Osteoblast (primary cell): ENCODE measurements at regions not wholly inside any gene's neighbourhood (a gene's known extent, or its start where the extent isn't known, plus 50 kb on each side); places are given as distances from the start of the nearest gene placed in this dataset.

Experiments
- DNase-seq: peaks from one replicate; pipeline ENCODE4 v3.0.0; 2011; ENCODE audit warnings: low spot score, mixed read lengths; ENCODE audit not compliant: insufficient read length; ENCODE audit errors: missing footprints
- H2AFZ ChIP-seq: 2 replicates; pipeline ENCODE4 v1.6.0; 2011; ENCODE audit warnings: mild to moderate bottlenecking, low read length
- H3K27ac ChIP-seq: 2 replicates; pipeline ENCODE4 v1.5.1; 2011; ENCODE audit warnings: mild to moderate bottlenecking, low read depth, low read length, moderate library complexity
- H3K27me3 ChIP-seq: 2 replicates; pipeline ENCODE4 v1.6.0; 2012; ENCODE audit warnings: mild to moderate bottlenecking, control low read depth, inconsistent platforms, low read length, moderate library complexity; ENCODE audit not compliant: insufficient read depth
- H3K36me3 ChIP-seq: 2 replicates; pipeline ENCODE4 v1.5.1; 2011; ENCODE audit warnings: mild to moderate bottlenecking, low read length, control low read depth, moderate library complexity; ENCODE audit not compliant: insufficient read depth
- H3K4me1 ChIP-seq: 2 replicates; pipeline ENCODE4 v1.5.1; 2011; ENCODE audit warnings: mild to moderate bottlenecking, low read length, control low read depth, moderate library complexity; ENCODE audit not compliant: insufficient read depth
- H3K4me2 ChIP-seq: 2 replicates; pipeline ENCODE4 v1.6.0; 2011; ENCODE audit warnings: mild to moderate bottlenecking, low read length; ENCODE audit not compliant: insufficient read depth
- H3K4me3 ChIP-seq: fragments of 200-600 bp; sonication (generic); 3 replicates; pipeline ENCODE4 v1.5.1; 2012; ENCODE audit warnings: mild to moderate bottlenecking, low read length, inconsistent platforms; ENCODE audit not compliant: insufficient read depth
- H3K79me2 ChIP-seq: 2 replicates; pipeline ENCODE4 v1.6.0; 2012; ENCODE audit warnings: mild to moderate bottlenecking, low read length, control low read depth, inconsistent platforms; ENCODE audit not compliant: insufficient read depth
- H3K9me3 ChIP-seq: 2 replicates; pipeline ENCODE4 v1.5.1; 2011; ENCODE audit warnings: low read depth, low read length, control low read depth
- H4K20me1 ChIP-seq: 2 replicates; pipeline ENCODE4 v1.6.0; 2012; ENCODE audit warnings: mild to moderate bottlenecking, low read length, control low read depth; ENCODE audit not compliant: insufficient read depth
- CTCF ChIP-seq: IDR thresholded peaks from 2 replicates; pipeline ENCODE4 v1.5.1; 2011; ENCODE audit warnings: mild to moderate bottlenecking, low read depth, low read length, moderate library complexity; ENCODE audit errors: extremely low read depth

GRCh38 chr13:73825143-73825542, 309.1 kb downstream of the KLF12 start:
- no peak for TF ChIP-seq CTCF
- DNase-seq: no peak
- peaks cover 90% of the 10 kb centered on the region for H3K79me2 ChIP-seq

GRCh38 chr13:73822668-73823592, 311.3 kb downstream of the KLF12 start:
- Histone ChIP-seq H3K27ac (no peak overlapping the region), H4K20me1 (peaks cover 7% of the 10 kb centered on the region), H3K4me3 (no peak overlapping the region), H3K4me1 (no peaks in the 10 kb centered on the region), H3K36me3 (peaks cover 4% of the 10 kb centered on the region), H2AFZ (no peak overlapping the region), H3K4me2 (no peak overlapping the region), H3K79me2 (peaks cover 87% of the 10 kb centered on the region), H3K27me3 (no peaks in the 10 kb centered on the region), H3K9me3 (no peaks in the 10 kb centered on the region)
- no peak for DNase-seq
- no peak for TF ChIP-seq CTCF

More at GRCh38 chr13:73825143-73825542, 309.1 kb downstream of the KLF12 start:
- H3K4me3 ChIP-seq: no peak overlapping the region
- no peak overlapping the region for H3K27ac ChIP-seq
- H3K9me3 ChIP-seq: no peaks in the 10 kb centered on the region
- no peaks in the 10 kb centered on the region for H3K27me3 ChIP-seq
- no peaks in the 10 kb centered on the region for H3K4me1 ChIP-seq
- H4K20me1 ChIP-seq: peaks cover 7% of the 10 kb centered on the region
- no peaks in the 10 kb centered on the region for H3K36me3 ChIP-seq
- no peak overlapping the region for H2AFZ ChIP-seq
- no peak overlapping the region for H3K4me2 ChIP-seq

- Histone ChIP-seq H3K4me2 (no peak overlapping the region), H2AFZ (no peak overlapping the region), H3K27ac (no peak overlapping the region), H4K20me1 (peaks cover 7% of the 10 kb centered on the region), H3K4me1 (no peaks in the 10 kb centered on the region), H3K36me3 (peaks cover 4% of the 10 kb centered on the region), H3K4me3 (no peak overlapping the region), H3K9me3 (no peaks in the 10 kb centered on the region), H3K79me2 (peaks cover 85% of the 10 kb centered on the region), H3K27me3 (no peaks in the 10 kb centered on the region)
- DNase-seq: no peak
- no peak for TF ChIP-seq CTCF
These were observed 313.5 kb downstream of the KLF12 start for GRCh38 chr13:73820688-73821087.

GRCh38 chr13:73820285-73820684, 313.9 kb downstream of the KLF12 start:
- Histone ChIP-seq H3K4me1 (no peaks in the 10 kb centered on the region), H3K4me2 (no peak overlapping the region), H2AFZ (no peak overlapping the region), H3K4me3 (no peak overlapping the region), H3K36me3 (peaks cover 4% of the 10 kb centered on the region), H3K27me3 (no peaks in the 10 kb centered on the region), H3K9me3 (no peaks in the 10 kb centered on the region), H4K20me1 (peaks cover 7% of the 10 kb centered on the region), H3K79me2 (peaks cover 81% of the 10 kb centered on the region), H3K27ac (no peak overlapping the region)
- no peak for TF ChIP-seq CTCF
- DNase-seq: no peak
